ENCODE measurements at regions not wholly inside any gene's neighbourhood (a gene's known extent, or its start where the extent isn't known, plus 50 kb on each side); places are given as distances from the start of the nearest gene placed in this dataset.

GRCh38 chr10:63718421-63718820, 197.2 kb downstream of the REEP3 start:
- TF ChIP-seq CTCF (IDR thresholded peaks at IDR 0.05) = no peak
- Mint-ChIP-seq H3K4me1 (peaks cover 12% of the 10 kb centered on the region), H3K27me3 (peaks cover 7% of the 10 kb centered on the region), H3K4me3 (no peak overlapping the region), H3K9me3 (no peaks in the 10 kb centered on the region), H3K27ac (no peak overlapping the region), H3K36me3 (ENCODE audit: low read depth) (no peaks in the 10 kb centered on the region)
- ATAC-seq (ENCODE audit: low read depth) (no peak), DNase-seq (no peak)
- ChIA-PET CTCF (interaction anchor here (0.6 to 9.5 kb wide), 9 partner anchors 15 to 560 kb away, joined by 3 to 246 read pairs (median 6); no protein-coding TSS in a partner anchor), POLR2A (interaction anchor here (1.2 kb wide), 1 partner anchor 552 kb away, joined by 4 read pairs; no protein-coding TSS in a partner anchor)
- intact Hi-C loops (cut with micrococcal nuclease) = no loop called here

- no peak for TF ChIP-seq CTCF (IDR thresholded peaks at IDR 0.05)
- Mint-ChIP-seq H3K9me3 (no peaks in the 10 kb centered on the region), H3K36me3 (ENCODE audit: low read depth) (no peaks in the 10 kb centered on the region), H3K4me1 (peaks cover 12% of the 10 kb centered on the region), H3K27ac (no peak overlapping the region), H3K27me3 (peaks cover 9% of the 10 kb centered on the region), H3K4me3 (no peak overlapping the region)
- intact Hi-C loops (cut with micrococcal nuclease) = no loop called here
- CTCF ChIA-PET = interaction anchor here (0.9 to 9.5 kb wide), 34 partner anchors 8 to 1227 kb away, joined by 3 to 246 read pairs (median 5); no protein-coding TSS in a partner anchor
- POLR2A ChIA-PET = interaction anchor here (0.6 to 1.7 kb wide), 5 partner anchors 86 to 562 kb away, joined by 3 to 9 read pairs (median 3); no protein-coding TSS in a partner anchor
- DNase-seq (no peak), ATAC-seq (ENCODE audit: low read depth) (no peak)
These were observed 198.1 kb downstream of the REEP3 start for GRCh38 chr10:63719226-63719856.

DNA sequence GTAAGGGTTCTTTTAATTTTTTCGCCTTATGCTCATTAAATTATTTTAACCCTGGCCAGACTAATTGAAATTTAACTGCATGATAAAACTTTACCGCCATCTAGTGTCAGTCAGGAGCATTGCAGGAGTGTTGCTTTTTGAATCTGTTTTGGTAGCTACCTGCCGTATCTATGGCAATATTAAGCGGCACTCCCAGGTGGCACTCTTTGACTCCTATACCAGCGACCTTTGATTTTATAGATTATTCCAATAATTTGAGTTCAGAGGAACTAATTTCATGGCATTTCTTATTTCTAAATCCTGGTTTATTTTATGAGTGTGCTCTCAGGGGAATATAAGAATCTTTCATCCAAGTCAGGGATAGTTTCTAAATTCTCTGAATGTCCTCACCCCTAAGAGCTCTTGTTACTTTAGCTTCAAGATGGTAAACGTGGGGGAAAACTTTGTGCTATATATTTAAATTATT, 198.9 kb downstream of the REEP3 start:
- ChIA-PET CTCF (interaction anchor here (0.6 to 9.5 kb wide), 48 partner anchors 9 to 1227 kb away, joined by 3 to 246 read pairs (median 4); partner anchors contain the start of gene EGR2), POLR2A (interaction anchor here (0.8 to 1.7 kb wide), 5 partner anchors 91 to 563 kb away, joined by 3 to 9 read pairs (median 3); no protein-coding TSS in a partner anchor)
- Mint-ChIP-seq H3K27ac (no peak overlapping the region), H3K27me3 (peaks cover 12% of the 10 kb centered on the region), H3K9me3 (no peaks in the 10 kb centered on the region), H3K4me1 (peaks cover 12% of the 10 kb centered on the region), H3K4me3 (no peak overlapping the region), H3K36me3 (ENCODE audit: low read depth) (no peaks in the 10 kb centered on the region)
- intact Hi-C loops (cut with micrococcal nuclease) = loop anchor here (1.0 to 10.0 kb wide), 9 partner anchors 91 to 1283 kb away; partner anchors contain the start of genes EGR2, JMJD1C and REEP3
- TF ChIP-seq CTCF (IDR thresholded peaks at IDR 0.05) = peak; percentile 100
- DNase-seq (no peak), ATAC-seq (ENCODE audit: low read depth) (peak; percentile 94)

GRCh38 chr10:63720676-63721075, 199.5 kb downstream of the REEP3 start:
- no peaks in the 10 kb centered on the region for H3K36me3 Mint-ChIP-seq (ENCODE audit: low read depth)
- peaks cover 12% of the 10 kb centered on the region for H3K27me3 Mint-ChIP-seq
- no peaks in the 10 kb centered on the region for H3K9me3 Mint-ChIP-seq
- H3K27ac Mint-ChIP-seq = no peak overlapping the region
- intact Hi-C loops (cut with micrococcal nuclease) = loop anchor here (1.0 to 10.0 kb wide), 9 partner anchors 91 to 1283 kb away; partner anchors contain the start of genes EGR2, JMJD1C and REEP3
- DNase-seq = no peak
- H3K4me1 Mint-ChIP-seq = peaks cover 12% of the 10 kb centered on the region
- no peak for ATAC-seq (ENCODE audit: low read depth)
- ChIA-PET CTCF (interaction anchor here (0.6 to 9.5 kb wide), 44 partner anchors 9 to 1228 kb away, joined by 3 to 246 read pairs (median 4); partner anchors contain the start of gene EGR2), POLR2A (interaction anchor here (1.1 to 1.7 kb wide), 4 partner anchors 91 to 553 kb away, joined by 3 to 9 read pairs (median 4); no protein-coding TSS in a partner anchor)
- no peak overlapping the region for H3K4me3 Mint-ChIP-seq
- no peak for TF ChIP-seq CTCF (IDR thresholded peaks at IDR 0.05)

GRCh38 chr10:63722537-63722936, 201.3 kb downstream of the REEP3 start:
- Mint-ChIP-seq H3K36me3 (ENCODE audit: low read depth) (no peaks in the 10 kb centered on the region), H3K4me1 (peaks cover 6% of the 10 kb centered on the region), H3K27me3 (peaks cover 28% of the 10 kb centered on the region), H3K4me3 (no peak overlapping the region), H3K27ac (no peak overlapping the region), H3K9me3 (no peaks in the 10 kb centered on the region)
- ChIA-PET POLR2A (interaction anchor here (0.6 kb wide), 1 partner anchor 236 kb away, joined by 11 read pairs; no protein-coding TSS in a partner anchor), CTCF (interaction anchor here (0.6 to 9.5 kb wide), 3 partner anchors 110 to 561 kb away, joined by 3 to 246 read pairs (median 12); no protein-coding TSS in a partner anchor)
- intact Hi-C loops (cut with micrococcal nuclease) = loop anchor here (5.0 to 10.0 kb wide), 2 partner anchors 200 to 1128 kb away; partner anchors contain the start of gene REEP3
- ATAC-seq (ENCODE audit: low read depth) (no peak), DNase-seq (no peak)
- TF ChIP-seq CTCF (IDR thresholded peaks at IDR 0.05) = no peak
